Smooth muscle cell (in vitro differentiated cells): ENCODE measurements at regions not wholly inside any gene's neighbourhood (a gene's known extent, or its start where the extent isn't known, plus 50 kb on each side); places are given as distances from the start of the nearest gene placed in this dataset.

Experiments
- DNase-seq: peaks from one replicate; lab custom pipeline; 2025; ENCODE audit not compliant: unreplicated experiment; lab: John Stamatoyannopoulos, UW
- H2AFZ ChIP-seq: fragments of 200-600 bp; sonication (generic); 2 replicates; pipeline ENCODE4 v1.6.0; 2016; ENCODE audit warnings: antibody characterized with exemption, low read depth, mild to moderate bottlenecking
- H3F3A ChIP-seq: fragments of 200-600 bp; sonication (generic); 2 replicates; pipeline ENCODE4 v1.6.0; 2017; ENCODE audit warnings: antibody characterized with exemption, low read depth
- H3K27ac ChIP-seq: fragments of 200-600 bp; sonication (generic); 2 replicates; pipeline ENCODE4 v1.5.1; 2016; ENCODE audit warnings: low read depth, mild to moderate bottlenecking
- H3K27me3 ChIP-seq: fragments of 200-600 bp; sonication (generic); 2 replicates; pipeline ENCODE4 v1.6.1; 2016; ENCODE audit warnings: low read depth, mild to moderate bottlenecking
- H3K36me3 ChIP-seq: fragments of 200-600 bp; sonication (generic); 2 replicates; pipeline ENCODE4 v1.5.1; 2016; ENCODE audit warnings: low read depth
- H3K4me1 ChIP-seq: fragments of 200-600 bp; sonication (generic); 2 replicates; pipeline ENCODE4 v1.5.1; 2016; ENCODE audit warnings: low read depth
- H3K4me2 ChIP-seq: fragments of 200-600 bp; sonication (generic); 2 replicates; pipeline ENCODE4 v1.6.0; 2016; ENCODE audit warnings: mild to moderate bottlenecking
- H3K4me3 ChIP-seq: fragments of 200-600 bp; sonication (generic); 2 replicates; pipeline ENCODE4 v1.5.1; 2016; ENCODE audit warnings: mild to moderate bottlenecking
- H3K79me2 ChIP-seq: fragments of 200-600 bp; sonication (generic); 2 replicates; pipeline ENCODE4 v1.6.0; 2016; ENCODE audit warnings: low read depth, mild to moderate bottlenecking
- H3K9ac ChIP-seq: fragments of 200-600 bp; sonication (generic); 2 replicates; pipeline ENCODE4 v1.6.0; 2016; ENCODE audit warnings: low read depth
- H3K9me3 ChIP-seq: fragments of 200-600 bp; sonication (generic); replicated peaks from 2 replicates; pipeline ENCODE4 v1.5.1; 2016; ENCODE audit warnings: low read depth
- H4K20me1 ChIP-seq: fragments of 200-600 bp; sonication (generic); 2 replicates; pipeline ENCODE4 v1.6.0; 2016; ENCODE audit warnings: low read depth
- WGBS: methylation state at CpG from one replicate; pipeline ENCODE4 v1.1.7; 2016; ENCODE audit warnings: low lambda C conversion rate; 5-methylcytosine and 5-hydroxymethylcytosine counted together
- TF ChIP-seq, protein P1 (sequence below): fragments of 200-600 bp; sonication (generic); IDR thresholded peaks from 2 replicates; pipeline ENCODE4 v1.5.1; 2017; ENCODE audit warnings: borderline replicate concordance, mild to moderate bottlenecking, antibody characterized with exemption; ENCODE audit not compliant: insufficient read depth, poor library complexity, severe bottlenecking

DNA sequence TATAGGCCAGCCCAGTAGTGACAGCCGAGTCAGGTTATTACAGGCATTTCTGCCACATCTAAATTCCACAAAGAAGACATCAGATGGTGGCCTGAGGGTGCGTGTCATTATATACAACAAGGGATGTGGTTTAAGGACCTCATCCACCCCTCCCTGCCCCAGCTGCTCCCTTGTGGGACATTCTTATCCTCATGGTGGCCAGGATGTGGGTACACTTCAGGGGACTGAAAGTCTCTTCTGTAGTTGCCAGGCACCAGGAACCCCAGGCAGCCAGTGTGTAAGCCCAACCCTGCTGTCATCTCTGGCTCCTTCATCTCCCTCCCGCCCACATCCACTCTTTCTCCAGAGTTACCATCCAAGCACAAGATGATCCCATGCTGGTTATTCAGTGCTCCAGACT lies 224.9 kb upstream of the TOPAZ1 start:
- DNase-seq: no peak
- H3F3A ChIP-seq: no peaks in the 10 kb centered on the region
- peaks cover 28% of the 10 kb centered on the region for H3K27me3 ChIP-seq
- H3K9ac ChIP-seq: no peak overlapping the region
- H3K4me3 ChIP-seq: no peak overlapping the region
- no peaks in the 10 kb centered on the region for H3K79me2 ChIP-seq
- no peak overlapping the region for H3K4me2 ChIP-seq
- H3K9me3 ChIP-seq: no peaks in the 10 kb centered on the region
- TF ChIP-seq, protein P1, sequence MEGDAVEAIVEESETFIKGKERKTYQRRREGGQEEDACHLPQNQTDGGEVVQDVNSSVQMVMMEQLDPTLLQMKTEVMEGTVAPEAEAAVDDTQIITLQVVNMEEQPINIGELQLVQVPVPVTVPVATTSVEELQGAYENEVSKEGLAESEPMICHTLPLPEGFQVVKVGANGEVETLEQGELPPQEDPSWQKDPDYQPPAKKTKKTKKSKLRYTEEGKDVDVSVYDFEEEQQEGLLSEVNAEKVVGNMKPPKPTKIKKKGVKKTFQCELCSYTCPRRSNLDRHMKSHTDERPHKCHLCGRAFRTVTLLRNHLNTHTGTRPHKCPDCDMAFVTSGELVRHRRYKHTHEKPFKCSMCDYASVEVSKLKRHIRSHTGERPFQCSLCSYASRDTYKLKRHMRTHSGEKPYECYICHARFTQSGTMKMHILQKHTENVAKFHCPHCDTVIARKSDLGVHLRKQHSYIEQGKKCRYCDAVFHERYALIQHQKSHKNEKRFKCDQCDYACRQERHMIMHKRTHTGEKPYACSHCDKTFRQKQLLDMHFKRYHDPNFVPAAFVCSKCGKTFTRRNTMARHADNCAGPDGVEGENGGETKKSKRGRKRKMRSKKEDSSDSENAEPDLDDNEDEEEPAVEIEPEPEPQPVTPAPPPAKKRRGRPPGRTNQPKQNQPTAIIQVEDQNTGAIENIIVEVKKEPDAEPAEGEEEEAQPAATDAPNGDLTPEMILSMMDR: no peak
- H2AFZ ChIP-seq: no peak overlapping the region
- H3K4me1 ChIP-seq: peaks cover 26% of the 10 kb centered on the region
- H3K27ac ChIP-seq: no peak overlapping the region
- no peaks in the 10 kb centered on the region for H3K36me3 ChIP-seq
- no peaks in the 10 kb centered on the region for H4K20me1 ChIP-seq
- 80% methylated on average over 3 of the region's 3 CpGs for WGBS

DNA sequence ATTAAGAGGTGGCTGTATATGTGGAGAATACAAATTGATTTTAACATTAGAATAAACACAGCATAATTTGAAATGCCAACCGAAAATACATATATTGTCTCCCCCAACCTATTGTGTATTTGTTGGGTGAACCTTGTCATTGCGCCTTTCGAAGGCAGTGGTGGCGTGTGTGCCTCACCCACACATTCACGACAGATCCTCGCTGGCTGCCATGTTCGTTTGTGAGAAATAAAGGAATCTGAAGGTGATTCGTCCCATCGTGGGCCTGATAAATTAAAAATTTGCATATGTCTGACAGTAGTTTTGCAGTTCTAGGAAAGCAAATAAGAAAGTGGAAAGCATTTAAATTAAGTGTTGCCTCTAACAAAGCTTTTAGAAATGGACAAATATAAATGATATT lies 222.8 kb upstream of the TOPAZ1 start:
- H3K79me2 ChIP-seq: no peaks in the 10 kb centered on the region
- TF ChIP-seq, protein P1: no peak

DNA sequence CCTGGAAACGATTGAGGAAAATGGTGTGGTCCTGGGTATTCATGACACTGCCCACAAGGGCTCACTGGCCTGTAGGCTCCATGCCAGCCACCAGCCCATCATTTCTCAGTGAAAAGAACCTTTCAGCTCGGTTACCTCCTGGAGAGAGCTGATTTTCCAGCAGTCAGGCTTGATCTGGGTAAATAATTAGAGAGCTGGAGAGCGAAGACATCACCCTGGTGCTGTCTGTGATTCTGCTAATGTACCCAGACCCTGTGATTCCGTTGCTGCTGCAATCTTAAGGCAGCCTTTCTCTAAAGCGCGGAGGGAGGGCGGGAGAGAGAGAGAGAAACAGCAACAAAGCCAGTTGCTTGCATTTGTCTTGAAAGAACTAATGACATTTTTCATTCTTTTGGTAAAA lies 221.9 kb upstream of the TOPAZ1 start:
- Histone ChIP-seq H3K4me1 (peaks cover 26% of the 10 kb centered on the region), H4K20me1 (no peaks in the 10 kb centered on the region), H3K27ac (no peak overlapping the region), H3F3A (no peaks in the 10 kb centered on the region), H3K79me2 (no peaks in the 10 kb centered on the region), H3K9me3 (no peaks in the 10 kb centered on the region), H3K4me3 (no peak overlapping the region), H3K36me3 (no peaks in the 10 kb centered on the region), H2AFZ (no peak overlapping the region), H3K4me2 (no peak overlapping the region), H3K9ac (no peak overlapping the region), H3K27me3 (peaks cover 55% of the 10 kb centered on the region)
- WGBS: 54% methylated on average over 7 of the region's 7 CpGs
- TF ChIP-seq, protein P1: no peak
- no peak for DNase-seq

More for the DNA sequence above, 222.8 kb upstream of the TOPAZ1 start:
- H3K36me3 ChIP-seq: no peaks in the 10 kb centered on the region
- no peak for DNase-seq
- no peaks in the 10 kb centered on the region for H4K20me1 ChIP-seq
- H3K9me3 ChIP-seq: no peaks in the 10 kb centered on the region
- H3K9ac ChIP-seq: no peak overlapping the region
- H3K4me1 ChIP-seq: peaks cover 26% of the 10 kb centered on the region
- no peak overlapping the region for H3K27ac ChIP-seq
- no peak overlapping the region for H3K4me3 ChIP-seq
- H3K27me3 ChIP-seq: peaks cover 49% of the 10 kb centered on the region
- H3F3A ChIP-seq: no peaks in the 10 kb centered on the region
- no peak overlapping the region for H3K4me2 ChIP-seq
- WGBS: 95% methylated on average over 9 of the region's 9 CpGs
- no peak overlapping the region for H2AFZ ChIP-seq

DNA sequence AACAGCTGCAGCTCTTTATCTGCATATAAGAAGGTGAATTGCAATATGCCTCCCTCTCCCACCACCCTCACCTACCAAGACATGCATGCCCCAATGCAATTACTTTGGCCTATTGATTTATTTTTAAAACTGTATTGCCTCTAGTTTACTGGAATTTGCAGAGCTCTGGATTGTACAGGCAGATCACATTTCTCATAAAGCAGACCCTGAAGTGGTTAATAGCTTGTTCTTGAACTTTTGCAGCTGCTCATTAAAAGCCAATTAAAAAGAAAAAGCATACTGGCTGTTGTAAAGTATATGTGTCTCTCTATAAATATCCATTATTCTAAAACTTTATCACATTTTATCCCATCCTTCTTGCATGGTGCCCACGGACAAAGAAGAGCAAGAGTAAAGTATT lies 221.5 kb upstream of the TOPAZ1 start:
- Histone ChIP-seq H3K27me3 (peaks cover 57% of the 10 kb centered on the region), H3K9ac (no peak overlapping the region), H3K4me1 (peaks cover 26% of the 10 kb centered on the region), H3K27ac (no peak overlapping the region), H3K9me3 (no peaks in the 10 kb centered on the region), H3K36me3 (no peaks in the 10 kb centered on the region), H3F3A (no peaks in the 10 kb centered on the region), H2AFZ (no peak overlapping the region), H3K4me3 (no peak overlapping the region), H3K79me2 (no peaks in the 10 kb centered on the region), H3K4me2 (no peak overlapping the region), H4K20me1 (no peaks in the 10 kb centered on the region)
- DNase-seq: no peak
- TF ChIP-seq, protein P1: no peak
- WGBS: 53% methylated on average over 1 of the region's 1 CpG
